ENCODE measurements at regions not wholly inside any gene's neighbourhood (a gene's known extent, or its start where the extent isn't known, plus 50 kb on each side); places are given as distances from the start of the nearest gene placed in this dataset.

DNA sequence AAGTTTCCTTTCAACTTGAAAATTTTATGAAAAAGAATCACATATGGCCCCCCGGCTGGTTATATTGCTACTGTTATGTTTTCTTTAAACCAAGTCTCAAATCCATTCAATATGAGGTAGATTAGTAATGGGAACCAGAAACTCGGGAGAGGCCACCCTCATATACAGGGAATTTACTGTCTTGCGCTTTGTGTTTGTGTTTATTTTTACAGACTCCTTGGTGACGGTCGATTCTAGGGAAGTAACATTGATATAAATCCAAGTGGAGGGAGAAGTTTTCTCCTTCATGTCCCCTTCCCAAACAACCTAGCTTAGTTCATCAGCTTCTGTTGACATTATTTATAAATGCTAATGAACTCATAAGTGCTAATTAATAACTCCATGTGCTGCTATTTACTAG lies 163.5 kb upstream of the LMO4 start:
- peaks cover 28% of the 10 kb centered on the region for H3K27me3 Mint-ChIP-seq
- H3K4me3 Mint-ChIP-seq, result no peak overlapping the region
- H3K9me3 Mint-ChIP-seq, result no peaks in the 10 kb centered on the region
- H3K27ac Mint-ChIP-seq, result no peak overlapping the region
- DNase-seq, result no peak
- H3K36me3 Mint-ChIP-seq (ENCODE audit: low read depth), result no peaks in the 10 kb centered on the region
- H3K4me1 Mint-ChIP-seq (ENCODE audit: low read depth), result no peaks in the 10 kb centered on the region

DNA sequence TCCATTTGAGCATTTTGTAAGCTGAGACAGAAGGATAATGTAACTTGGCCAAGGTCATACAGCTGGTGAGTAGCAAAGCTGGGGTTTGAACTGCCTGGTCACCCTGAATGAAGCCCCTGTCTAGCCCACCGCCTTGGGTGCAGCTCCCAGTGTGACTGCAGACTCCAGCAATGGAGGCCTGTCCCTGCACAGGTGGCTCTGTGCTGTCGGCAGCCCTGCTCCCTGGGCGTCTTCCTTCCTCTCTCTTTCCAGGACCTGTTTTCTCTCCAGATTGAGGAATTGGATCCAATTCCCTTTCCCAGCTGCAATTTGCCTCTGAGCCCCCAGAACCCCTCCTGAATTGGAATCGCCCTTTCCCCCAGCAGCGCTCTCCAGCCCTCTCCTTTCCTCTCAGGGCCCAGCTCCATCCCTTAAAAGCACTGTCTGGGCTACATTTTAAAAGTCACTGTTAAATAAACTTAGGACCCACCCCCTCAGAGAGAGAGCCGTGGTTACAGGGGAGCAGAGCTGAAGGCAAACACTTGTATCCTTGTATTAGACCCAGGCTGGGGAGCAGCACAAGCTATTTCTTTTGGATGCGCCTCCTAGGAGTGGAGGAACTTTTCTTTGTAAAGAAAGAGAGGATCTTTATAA lies 161.4 kb upstream of the LMO4 start:
- DNase-seq, result no peak
- H3K27ac Mint-ChIP-seq, result no peak overlapping the region
- no peaks in the 10 kb centered on the region for H3K36me3 Mint-ChIP-seq (ENCODE audit: low read depth)
- peaks cover 33% of the 10 kb centered on the region for H3K27me3 Mint-ChIP-seq
- no peak overlapping the region for H3K4me3 Mint-ChIP-seq
- no peaks in the 10 kb centered on the region for H3K9me3 Mint-ChIP-seq
- no peaks in the 10 kb centered on the region for H3K4me1 Mint-ChIP-seq (ENCODE audit: low read depth)

DNA sequence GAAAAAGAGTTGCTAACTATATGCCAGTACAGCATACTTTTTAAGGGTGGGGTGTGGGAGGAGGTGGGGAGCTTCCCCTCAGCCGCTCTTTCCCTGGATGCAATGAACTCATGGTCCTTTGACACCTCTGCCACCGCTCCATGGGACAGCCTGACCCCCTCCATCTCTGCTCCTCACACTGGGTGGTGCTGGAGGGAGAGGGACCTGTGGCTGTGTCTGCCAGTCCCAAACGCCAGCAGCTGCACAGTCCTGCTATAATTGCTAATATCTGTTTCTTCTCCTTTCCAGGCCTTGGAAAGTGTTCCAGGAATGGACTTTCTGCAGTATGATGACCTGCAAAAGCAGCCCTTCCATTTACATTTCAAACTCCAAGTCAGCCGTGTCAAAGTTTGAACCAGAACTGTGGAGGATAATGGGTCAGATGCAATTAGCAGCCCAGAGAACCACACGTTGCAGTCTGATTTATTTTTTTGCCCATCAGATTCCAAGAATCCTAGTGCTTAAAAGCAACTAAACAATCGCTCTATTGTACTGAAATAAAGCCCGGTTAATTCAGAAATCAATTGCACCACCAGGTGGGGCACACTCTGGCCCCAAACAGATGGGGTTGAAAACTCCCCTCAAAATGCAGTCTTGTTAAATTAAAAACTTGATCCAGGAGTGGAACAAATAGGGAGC lies 160.7 kb upstream of the LMO4 start:
- H3K36me3 Mint-ChIP-seq (ENCODE audit: low read depth), result no peaks in the 10 kb centered on the region
- no peak overlapping the region for H3K27ac Mint-ChIP-seq
- peaks cover 39% of the 10 kb centered on the region for H3K27me3 Mint-ChIP-seq
- no peaks in the 10 kb centered on the region for H3K9me3 Mint-ChIP-seq
- no peak for DNase-seq
- no peak overlapping the region for H3K4me3 Mint-ChIP-seq
- H3K4me1 Mint-ChIP-seq (ENCODE audit: low read depth), result no peaks in the 10 kb centered on the region

DNA sequence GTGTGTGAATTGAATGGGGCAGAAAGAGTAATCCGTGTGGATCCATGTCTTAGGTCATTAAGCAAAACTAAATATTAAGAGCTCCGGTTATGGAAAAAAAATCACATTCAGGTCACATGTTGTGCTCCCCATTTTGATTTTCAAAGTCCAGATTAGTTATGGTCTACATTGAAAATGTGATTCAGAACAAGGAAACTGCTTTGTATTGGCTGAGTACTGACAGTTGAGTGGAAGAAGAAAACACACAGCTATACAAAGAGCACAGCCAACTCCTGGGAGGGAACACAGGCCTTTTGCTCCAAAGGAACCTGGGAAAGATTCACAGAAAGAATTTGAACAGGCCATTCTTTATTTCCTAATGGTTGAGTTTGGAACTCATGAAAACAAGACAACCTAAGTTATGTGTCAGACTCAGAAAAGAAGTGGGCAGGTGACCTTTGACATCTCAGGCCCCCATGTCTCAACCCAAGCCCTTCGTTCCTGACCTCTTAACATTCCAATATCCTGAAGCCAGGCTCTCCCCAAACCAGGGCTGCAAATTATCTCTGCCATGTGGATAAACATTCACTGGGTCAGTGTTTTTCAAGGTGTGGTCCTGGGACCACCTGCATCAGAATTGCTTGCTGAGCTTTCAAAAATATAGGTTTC lies 159.3 kb upstream of the LMO4 start:
- Mint-ChIP-seq H3K27me3 (peaks cover 44% of the 10 kb centered on the region), H3K36me3 (ENCODE audit: low read depth) (no peaks in the 10 kb centered on the region), H3K4me1 (ENCODE audit: low read depth) (no peaks in the 10 kb centered on the region)

GRCh38 chr1:87170157-87170556 lies 158.5 kb upstream of the LMO4 start:
- Mint-ChIP-seq H3K36me3 (ENCODE audit: low read depth) (no peaks in the 10 kb centered on the region), H3K27me3 (peaks cover 46% of the 10 kb centered on the region), H3K4me3 (no peak overlapping the region), H3K9me3 (no peaks in the 10 kb centered on the region), H3K27ac (no peak overlapping the region), H3K4me1 (ENCODE audit: low read depth) (no peaks in the 10 kb centered on the region)
- no peak for DNase-seq

More for the DNA sequence above, 159.3 kb upstream of the LMO4 start:
- no peak for DNase-seq
- H3K27ac Mint-ChIP-seq, result no peak overlapping the region
- no peak overlapping the region for H3K4me3 Mint-ChIP-seq
- no peaks in the 10 kb centered on the region for H3K9me3 Mint-ChIP-seq

DNA sequence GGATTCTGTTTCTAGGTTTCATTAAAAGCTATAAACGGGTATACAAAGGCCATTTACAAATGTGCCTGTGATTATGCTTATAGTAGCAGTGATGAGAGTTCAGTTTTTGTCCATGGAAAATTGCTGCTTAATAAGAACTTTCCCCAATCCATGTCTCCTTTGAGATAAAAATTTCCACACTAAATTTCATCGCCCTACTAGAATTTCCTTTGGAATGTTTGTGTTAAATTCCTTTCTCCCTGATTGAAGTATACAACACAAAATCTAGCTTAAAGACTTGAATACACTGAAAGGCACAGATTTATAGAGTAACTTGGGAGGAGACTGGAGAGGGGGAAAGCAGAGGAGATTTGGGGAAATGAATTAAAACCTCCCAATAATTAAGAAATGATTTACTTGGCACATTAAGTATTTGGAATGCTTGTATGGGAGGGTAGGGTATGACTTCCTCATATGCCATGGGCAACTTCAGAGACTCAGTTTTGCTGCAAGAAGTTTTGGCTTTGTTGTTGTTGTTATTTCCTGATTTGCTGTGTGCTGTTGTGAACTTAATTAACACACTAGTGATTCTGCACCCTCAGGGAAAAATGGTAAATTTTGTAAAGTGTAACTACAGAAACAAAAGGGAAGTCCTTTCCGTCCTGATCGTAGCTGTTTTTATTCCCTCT lies 157.6 kb upstream of the LMO4 start:
- H3K4me1 Mint-ChIP-seq (ENCODE audit: low read depth), result no peaks in the 10 kb centered on the region
- H3K9me3 Mint-ChIP-seq, result no peaks in the 10 kb centered on the region
- no peaks in the 10 kb centered on the region for H3K36me3 Mint-ChIP-seq (ENCODE audit: low read depth)
- H3K27ac Mint-ChIP-seq, result no peak overlapping the region
- DNase-seq, result no peak
- H3K4me3 Mint-ChIP-seq, result no peak overlapping the region
- H3K27me3 Mint-ChIP-seq, result peaks cover 42% of the 10 kb centered on the region

DNA sequence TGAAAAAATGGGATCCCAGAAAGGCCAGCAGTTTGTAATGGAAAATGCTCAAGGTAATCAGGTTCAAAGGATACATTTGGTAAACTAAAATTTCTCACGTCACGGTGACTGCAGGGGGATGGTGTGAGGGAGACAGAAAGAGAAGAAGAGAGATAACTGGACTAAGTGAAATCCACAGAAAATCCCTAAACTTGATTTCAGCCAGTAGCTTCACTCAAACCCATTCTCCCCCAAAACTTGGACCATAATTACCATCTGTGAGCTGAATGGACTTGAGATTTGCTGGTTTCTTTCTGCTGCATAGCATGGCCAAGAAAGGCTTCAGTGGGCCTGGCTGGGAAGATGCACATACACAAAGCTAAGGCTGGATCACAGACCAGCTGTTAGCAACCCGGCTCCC lies 155.4 kb upstream of the LMO4 start:
- no peaks in the 10 kb centered on the region for H3K36me3 Mint-ChIP-seq (ENCODE audit: low read depth)
- H3K4me3 Mint-ChIP-seq, result no peak overlapping the region
- no peak for DNase-seq
- no peak overlapping the region for H3K27ac Mint-ChIP-seq
- H3K27me3 Mint-ChIP-seq, result peaks cover 30% of the 10 kb centered on the region
- H3K4me1 Mint-ChIP-seq (ENCODE audit: low read depth), result no peaks in the 10 kb centered on the region
- no peaks in the 10 kb centered on the region for H3K9me3 Mint-ChIP-seq

- no peak for DNase-seq
- H3K9me3 Mint-ChIP-seq, result no peaks in the 10 kb centered on the region
- no peak overlapping the region for H3K4me3 Mint-ChIP-seq
- no peak overlapping the region for H3K27ac Mint-ChIP-seq
- peaks cover 36% of the 10 kb centered on the region for H3K27me3 Mint-ChIP-seq
- H3K36me3 Mint-ChIP-seq (ENCODE audit: low read depth), result no peaks in the 10 kb centered on the region
- no peaks in the 10 kb centered on the region for H3K4me1 Mint-ChIP-seq (ENCODE audit: low read depth)
Measured at GRCh38 chr1:87174724-87175245, 153.9 kb upstream of the LMO4 start.

DNA sequence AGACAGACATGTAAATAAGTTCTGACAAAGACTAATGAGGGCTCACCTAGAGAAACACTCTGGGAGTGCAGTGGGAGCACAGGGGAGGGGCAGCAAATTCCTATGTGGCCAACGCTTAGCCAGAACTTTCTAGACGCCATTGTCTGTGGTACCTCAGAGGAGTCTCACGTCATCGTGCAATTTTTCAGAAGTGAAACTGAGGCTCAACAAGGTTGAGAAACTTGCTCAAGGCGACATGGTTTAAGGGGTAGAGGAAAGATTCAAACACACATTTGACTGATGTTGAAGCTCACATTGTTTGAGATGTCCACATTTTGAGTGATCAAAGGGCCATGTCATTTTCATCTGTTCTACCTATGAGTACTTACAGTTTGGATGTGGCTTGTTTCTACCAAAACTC lies 152.6 kb upstream of the LMO4 start:
- DNase-seq, result no peak
- H3K9me3 Mint-ChIP-seq, result no peaks in the 10 kb centered on the region
- no peak overlapping the region for H3K27ac Mint-ChIP-seq
- peaks cover 36% of the 10 kb centered on the region for H3K27me3 Mint-ChIP-seq
- H3K36me3 Mint-ChIP-seq (ENCODE audit: low read depth), result no peaks in the 10 kb centered on the region
- H3K4me3 Mint-ChIP-seq, result no peak overlapping the region
- no peaks in the 10 kb centered on the region for H3K4me1 Mint-ChIP-seq (ENCODE audit: low read depth)

- Mint-ChIP-seq H3K4me3 (no peak overlapping the region), H3K27ac (no peak overlapping the region), H3K9me3 (no peaks in the 10 kb centered on the region), H3K27me3 (peaks cover 32% of the 10 kb centered on the region), H3K36me3 (ENCODE audit: low read depth) (no peaks in the 10 kb centered on the region), H3K4me1 (ENCODE audit: low read depth) (no peaks in the 10 kb centered on the region)
- no peak for DNase-seq
Measured at GRCh38 chr1:87176514-87176913, 152.2 kb upstream of the LMO4 start.

GRCh38 chr1:87178441-87178840 lies 150.2 kb upstream of the LMO4 start:
- Mint-ChIP-seq H3K27me3 (peaks cover 28% of the 10 kb centered on the region), H3K4me1 (ENCODE audit: low read depth) (no peaks in the 10 kb centered on the region), H3K36me3 (ENCODE audit: low read depth) (no peaks in the 10 kb centered on the region), H3K27ac (no peak overlapping the region), H3K4me3 (no peak overlapping the region), H3K9me3 (no peaks in the 10 kb centered on the region)
- DNase-seq, result no peak

GRCh38 chr1:87179076-87179810 lies 149.4 kb upstream of the LMO4 start:
- no peak for DNase-seq
- no peaks in the 10 kb centered on the region for H3K36me3 Mint-ChIP-seq (ENCODE audit: low read depth)
- H3K27ac Mint-ChIP-seq, result no peak overlapping the region
- H3K4me1 Mint-ChIP-seq (ENCODE audit: low read depth), result no peaks in the 10 kb centered on the region
- H3K27me3 Mint-ChIP-seq, result peaks cover 30% of the 10 kb centered on the region
- H3K4me3 Mint-ChIP-seq, result no peak overlapping the region
- H3K9me3 Mint-ChIP-seq, result no peaks in the 10 kb centered on the region

GRCh38 chr1:87179851-87180519 lies 148.7 kb upstream of the LMO4 start:
- H3K36me3 Mint-ChIP-seq (ENCODE audit: low read depth), result no peaks in the 10 kb centered on the region
- no peaks in the 10 kb centered on the region for H3K4me1 Mint-ChIP-seq (ENCODE audit: low read depth)
- H3K27me3 Mint-ChIP-seq, result peaks cover 29% of the 10 kb centered on the region
- DNase-seq, result no peak
- H3K27ac Mint-ChIP-seq, result no peak overlapping the region
- H3K9me3 Mint-ChIP-seq, result no peaks in the 10 kb centered on the region
- H3K4me3 Mint-ChIP-seq, result no peak overlapping the region

- no peak for DNase-seq
- no peaks in the 10 kb centered on the region for H3K4me1 Mint-ChIP-seq (ENCODE audit: low read depth)
- H3K9me3 Mint-ChIP-seq, result no peaks in the 10 kb centered on the region
- H3K27ac Mint-ChIP-seq, result no peak overlapping the region
- H3K36me3 Mint-ChIP-seq (ENCODE audit: low read depth), result no peaks in the 10 kb centered on the region
- H3K4me3 Mint-ChIP-seq, result no peak overlapping the region
- peaks cover 27% of the 10 kb centered on the region for H3K27me3 Mint-ChIP-seq
Measured at GRCh38 chr1:87180682-87181081, 148.0 kb upstream of the LMO4 start.
